Keratinocyte (primary cell): ENCODE measurements at regions not wholly inside any gene's neighbourhood (a gene's known extent, or its start where the extent isn't known, plus 50 kb on each side); places are given as distances from the start of the nearest gene placed in this dataset.
"Not testable (repeated sequence)": the region's sequence is repeated elsewhere in the genome, so short reads cannot be mapped to it uniquely, and the experiment has no call there.

ENCODE experiments used
- DNase-seq: peaks from one replicate; pipeline ENCODE4 v3.0.0-alpha.2; 2011; ENCODE audit warnings: low read depth, missing footprints, low spot score
- FAIRE-seq: peaks from 2 replicates; lab custom pipeline; 2011; peaks lifted over from hg19 to GRCh38; lab: Jason Lieb, UNC
- H2AFZ ChIP-seq: 2 replicates; pipeline ENCODE4 v1.6.0; 2012; ENCODE audit warnings: low read length, control low read depth, inconsistent platforms; ENCODE audit not compliant: control insufficient read depth
- H3K27ac ChIP-seq: 2 replicates; pipeline ENCODE4 v1.5.1; 2011; ENCODE audit warnings: low read length; ENCODE audit not compliant: control insufficient read depth, insufficient read depth
- H3K27me3 ChIP-seq: 3 replicates; pipeline ENCODE4 v1.6.0; 2011; ENCODE audit warnings: low read length; ENCODE audit not compliant: control insufficient read depth, insufficient read depth; ENCODE audit errors: extremely low read depth
- H3K36me3 ChIP-seq, 2 experiments: 2 replicates in 1 of 2; 3 replicates in 1 of 2; pipeline ENCODE4 v1.5.1; 2011; ENCODE audit warnings: low read length in 2 of 2, mild to moderate bottlenecking in 1 of 2; ENCODE audit not compliant: control insufficient read depth in 2 of 2, insufficient read depth in 2 of 2; ENCODE audit errors: extremely low read depth in 1 of 2
- H3K4me1 ChIP-seq: 3 replicates; pipeline ENCODE4 v1.5.1; 2011; ENCODE audit warnings: low read length; ENCODE audit not compliant: control insufficient read depth, insufficient read depth; ENCODE audit errors: extremely low read depth
- H3K4me2 ChIP-seq: 3 replicates; pipeline ENCODE4 v1.6.0; 2011; ENCODE audit warnings: low read depth, low read length; ENCODE audit not compliant: control insufficient read depth, insufficient read depth; ENCODE audit errors: extremely low read depth
- H3K4me3 ChIP-seq, 3 experiments: fragments of 200-600 bp in 1 of 3; sonication (generic) in 1 of 3; 2 replicates in 2 of 3; 3 replicates in 1 of 3; pipeline ENCODE4 v1.5.1; 2011 to 2016; ENCODE audit warnings: low read length in 3 of 3, mild to moderate bottlenecking in 3 of 3, control low read depth in 2 of 3, inconsistent platforms in 1 of 3, low read depth in 1 of 3, mixed read lengths in 1 of 3, mixed run types in 1 of 3, moderate library complexity in 1 of 3; ENCODE audit not compliant: control insufficient read depth in 2 of 3, insufficient read depth in 2 of 3; ENCODE audit errors: extremely low read depth in 1 of 3
- H3K79me2 ChIP-seq: 2 replicates; pipeline ENCODE4 v1.6.0; 2012; ENCODE audit warnings: low read length; ENCODE audit not compliant: control insufficient read depth, insufficient read depth
- H3K9ac ChIP-seq: 3 replicates; pipeline ENCODE4 v1.6.0; 2011; ENCODE audit warnings: low read length; ENCODE audit not compliant: control insufficient read depth, insufficient read depth; ENCODE audit errors: extremely low read depth
- H3K9me1 ChIP-seq: 3 replicates; pipeline ENCODE4 v1.6.0; 2011; ENCODE audit warnings: low read length; ENCODE audit not compliant: control insufficient read depth, insufficient read depth; ENCODE audit errors: extremely low read depth
- H3K9me3 ChIP-seq: 2 replicates; pipeline ENCODE4 v1.5.1; 2012; ENCODE audit warnings: low read depth, low read length; ENCODE audit not compliant: control insufficient read depth
- H4K20me1 ChIP-seq: 3 replicates; pipeline ENCODE4 v1.6.0; 2011; ENCODE audit warnings: low read length; ENCODE audit not compliant: control insufficient read depth, insufficient read depth; ENCODE audit errors: extremely low read depth
- CTCF ChIP-seq, 3 experiments: IDR thresholded peaks in 1 of 3; conservative IDR thresholded peaks in 1 of 3; optimal IDR thresholded peaks in 1 of 3; 2 replicates in 2 of 3; 3 replicates in 1 of 3; pipeline versions ENCODE3 to v1.5.1; 2011; ENCODE audit warnings: low read length in 3 of 3, mild to moderate bottlenecking in 3 of 3, moderate library complexity in 2 of 3, control low read depth in 1 of 3, inconsistent platforms in 1 of 3; ENCODE audit not compliant: insufficient read depth in 2 of 3; ENCODE audit errors: extremely low read depth in 1 of 3
- EZH2 ChIP-seq: IDR thresholded peaks from one replicate; pipeline ENCODE4 v1.6.1; 2012; ENCODE audit warnings: inconsistent platforms, mild to moderate bottlenecking, low read length, moderate library complexity
- dilution Hi-C: fragments of 300-500 bp; cut with MboI; formaldehyde crosslinking; loops from one replicate; pipeline ENCODE4 v1.7.0; 2020; ENCODE audit warnings: low sequenced_read_pairs; ENCODE audit not compliant: extremely low pct_ligation_motif_present

DNA sequence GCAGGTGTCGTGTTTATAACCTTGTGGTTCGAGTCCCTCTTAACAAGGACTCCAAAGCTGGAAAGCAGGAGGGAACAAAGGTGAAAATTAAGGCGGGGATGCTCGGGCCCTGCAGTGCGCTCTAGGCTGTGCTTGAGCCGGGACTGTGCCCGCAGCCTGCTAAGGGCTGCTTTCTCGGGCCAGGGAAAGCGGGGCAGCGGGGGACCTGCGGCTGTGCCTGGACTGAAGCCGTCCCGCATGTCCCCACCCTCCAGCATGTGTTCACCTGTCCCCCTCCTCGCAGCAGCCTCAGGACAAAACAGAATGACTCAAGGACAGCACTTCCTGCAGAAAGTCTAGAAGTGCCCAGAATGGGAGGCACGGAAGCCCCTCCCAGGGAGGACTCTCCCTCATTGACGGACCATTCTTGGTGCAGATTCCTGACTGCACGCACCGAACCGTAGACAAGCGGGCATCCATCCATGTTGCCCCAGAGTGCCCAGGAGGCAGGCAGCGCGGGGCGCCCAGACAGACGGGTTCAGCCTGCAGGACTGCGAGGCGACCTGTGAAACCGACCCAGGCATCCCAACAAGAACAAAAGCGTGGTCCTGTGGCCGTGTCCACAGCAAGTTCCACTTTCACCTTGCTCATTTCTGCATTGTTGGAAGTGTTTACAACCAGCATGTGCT is 342.9 kb downstream of the MAGEB5 start:
- H3K27ac ChIP-seq = no peak overlapping the region
- H3K27me3 ChIP-seq = no peaks in the 10 kb centered on the region
- H3K4me2 ChIP-seq = no peak overlapping the region
- no peaks in the 10 kb centered on the region for H4K20me1 ChIP-seq
- no peaks in the 10 kb centered on the region for H3K36me3 ChIP-seq
- H3K9ac ChIP-seq = no peak overlapping the region
- FAIRE-seq (no peak), DNase-seq (no peak)
- H3K9me3 ChIP-seq = no peaks in the 10 kb centered on the region
- no peak overlapping the region for H3K4me3 ChIP-seq
- H3K9me1 ChIP-seq = no peaks in the 10 kb centered on the region
- TF ChIP-seq CTCF (optimal IDR thresholded peaks at IDR 0.05 in 1 of 3, IDR thresholded peaks at IDR 0.05 in 1 of 3, conservative IDR thresholded peaks at IDR 0.05 in 1 of 3; ENCODE audit: extremely low read depth in 1 of 3, insufficient read depth in 2 of 3, low read length in 3 of 3) = no peak
- H3K79me2 ChIP-seq = no peaks in the 10 kb centered on the region
- H3K4me1 ChIP-seq = no peaks in the 10 kb centered on the region
- no peak overlapping the region for H2AFZ ChIP-seq
- dilution Hi-C loops = no loop called here

DNA sequence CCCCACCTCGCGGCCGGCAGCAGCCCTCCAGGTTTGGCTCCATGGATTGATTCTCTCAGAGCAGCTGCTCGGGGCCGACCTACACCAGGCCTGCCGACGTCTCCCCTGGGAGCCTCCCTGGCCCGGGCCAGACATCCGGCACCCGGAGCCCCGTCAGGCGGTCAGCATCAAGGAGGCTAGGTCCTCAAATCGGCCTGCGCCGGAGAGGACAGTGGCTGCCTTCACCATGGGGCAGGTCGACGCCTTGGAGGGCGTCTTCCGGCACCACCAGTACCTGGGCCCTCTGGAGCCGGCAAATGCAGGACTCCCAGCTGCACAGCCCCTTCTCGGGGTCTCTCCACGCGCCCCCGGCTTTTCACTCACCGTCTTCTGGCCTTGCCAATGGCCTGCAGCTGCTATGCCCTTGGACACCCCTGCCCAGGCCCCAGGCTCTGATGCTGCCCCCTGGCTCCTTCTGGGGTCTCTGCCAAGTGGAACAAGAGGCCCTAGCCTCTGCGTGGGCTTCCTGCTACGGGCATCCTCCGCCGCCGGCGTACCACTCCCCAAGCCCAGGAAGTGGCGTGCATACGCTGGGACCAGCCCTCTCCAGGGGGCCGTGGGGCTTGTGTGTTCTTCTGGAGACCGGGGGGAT is 341.8 kb downstream of the MAGEB5 start:
- H3K27me3 ChIP-seq = no peaks in the 10 kb centered on the region
- H3K4me2 ChIP-seq = no peak overlapping the region
- H3K9me1 ChIP-seq = no peaks in the 10 kb centered on the region
- H3K27ac ChIP-seq = no peak overlapping the region
- dilution Hi-C loops = no loop called here
- no peaks in the 10 kb centered on the region for H3K79me2 ChIP-seq
- DNase-seq (no peak), FAIRE-seq (no peak)
- H3K36me3 ChIP-seq = no peaks in the 10 kb centered on the region
- H3K4me1 ChIP-seq = no peaks in the 10 kb centered on the region
- no peak overlapping the region for H3K9ac ChIP-seq
- no peaks in the 10 kb centered on the region for H3K9me3 ChIP-seq
- H2AFZ ChIP-seq = no peak overlapping the region
- TF ChIP-seq CTCF (optimal IDR thresholded peaks at IDR 0.05 in 1 of 3, IDR thresholded peaks at IDR 0.05 in 1 of 3, conservative IDR thresholded peaks at IDR 0.05 in 1 of 3; ENCODE audit: extremely low read depth in 1 of 3, insufficient read depth in 2 of 3, low read length in 3 of 3) = no peak
- no peak for TF ChIP-seq EZH2
- H4K20me1 ChIP-seq = no peaks in the 10 kb centered on the region
- H3K4me3 ChIP-seq = no peak overlapping the region

- H3K4me2 ChIP-seq, H3K4me1 ChIP-seq, H3K79me2 ChIP-seq, H3K9me3 ChIP-seq, H3K9ac ChIP-seq, dilution Hi-C loops, H3K36me3 ChIP-seq, H3K4me3 ChIP-seq, H2AFZ ChIP-seq, FAIRE-seq, H3K9me1 ChIP-seq, H3K27ac ChIP-seq, H4K20me1 ChIP-seq, H3K27me3 ChIP-seq, DNase-seq: not testable (repeated sequence)
Observed at GRCh38 chrX:26525768-26526167, 309.8 kb downstream of the MAGEB5 start.
